Right atrium auricular region (tissue), 2 donors: ENCODE measurements at regions not wholly inside any gene's neighbourhood (a gene's known extent, or its start where the extent isn't known, plus 50 kb on each side); places are given as distances from the start of the nearest gene placed in this dataset.

Source experiments
- DNase-seq: peaks from one replicate; pipeline ENCODE4 v3.0.0-alpha.2; 2019; ENCODE audit warnings: low spot score
- H3K27ac ChIP-seq, 2 donors: fragments of 200-600 bp; sonication (generic); 1 replicate in 1 of 2; 2 replicates in 1 of 2; pipeline ENCODE4 v1.5.1; 2016 to 2019
- H3K27me3 ChIP-seq, 2 donors: fragments of 200-600 bp; sonication (generic); one replicate each; pipeline versions ENCODE4 v1.5.1 to v1.6.0; 2017 to 2019
- H3K36me3 ChIP-seq: fragments of 200-600 bp; sonication (generic); one replicate; pipeline ENCODE4 v1.5.1; 2016
- H3K4me1 ChIP-seq, 2 donors: fragments of 200-600 bp; sonication (generic); one replicate each; pipeline versions ENCODE4 v1.5.1 to v1.6.0; 2017 to 2019
- H3K4me3 ChIP-seq, 2 donors: fragments of 200-600 bp; sonication (generic); 1 replicate in 1 of 2; 2 replicates in 1 of 2; pipeline ENCODE4 v1.5.1; 2017 to 2019; ENCODE audit warnings: mild to moderate bottlenecking in 1 of 2, moderate library complexity in 1 of 2
- H3K9me3 ChIP-seq, 2 donors: fragments of 200-600 bp; sonication (generic); one replicate each; pipeline ENCODE4 v1.5.1; 2019
- CTCF ChIP-seq, 2 donors: fragments of 200-600 bp; sonication (generic); IDR thresholded peaks; one replicate each; pipeline ENCODE4 v1.5.1; 2019; ENCODE audit warnings: antibody characterized with exemption in 2 of 2

GRCh38 chr6:91020744-91021143 is 433.9 kb upstream of the MAP3K7 start:
- Histone ChIP-seq H3K4me3 (no peak overlapping the region), H3K9me3 (no peaks in the 10 kb centered on the region), H3K27ac (no peak overlapping the region), H3K36me3 (no peaks in the 10 kb centered on the region), H3K4me1 (no peaks in the 10 kb centered on the region), H3K27me3 (no peaks in the 10 kb centered on the region)
- TF ChIP-seq CTCF (IDR thresholded peaks at IDR 0.05) = no peak
- no peak for DNase-seq

- no peaks in the 10 kb centered on the region for H3K27me3 ChIP-seq
- H3K27ac ChIP-seq = no peak overlapping the region
- no peak overlapping the region for H3K4me3 ChIP-seq
- DNase-seq = no peak
- no peaks in the 10 kb centered on the region for H3K9me3 ChIP-seq
- no peak for TF ChIP-seq CTCF (IDR thresholded peaks at IDR 0.05)
- no peaks in the 10 kb centered on the region for H3K36me3 ChIP-seq
- no peaks in the 10 kb centered on the region for H3K4me1 ChIP-seq
Observed at GRCh38 chr6:91018586-91018985, 431.7 kb upstream of the MAP3K7 start.

- DNase-seq = no peak
- no peaks in the 10 kb centered on the region for H3K4me1 ChIP-seq
- H3K27ac ChIP-seq = no peak overlapping the region
- TF ChIP-seq CTCF (IDR thresholded peaks at IDR 0.05) = no peak
- no peak overlapping the region for H3K4me3 ChIP-seq
- no peaks in the 10 kb centered on the region for H3K27me3 ChIP-seq
- H3K9me3 ChIP-seq = no peaks in the 10 kb centered on the region
- H3K36me3 ChIP-seq = no peaks in the 10 kb centered on the region
Observed at GRCh38 chr6:91013511-91013910, 426.6 kb upstream of the MAP3K7 start.

- no peaks in the 10 kb centered on the region for H3K4me1 ChIP-seq
- no peak for TF ChIP-seq CTCF (IDR thresholded peaks at IDR 0.05)
- no peaks in the 10 kb centered on the region for H3K36me3 ChIP-seq
- H3K27ac ChIP-seq = no peak overlapping the region
- H3K27me3 ChIP-seq = no peaks in the 10 kb centered on the region
- no peaks in the 10 kb centered on the region for H3K9me3 ChIP-seq
- no peak for DNase-seq
- no peak overlapping the region for H3K4me3 ChIP-seq
Observed at GRCh38 chr6:90997076-90997475, 410.2 kb upstream of the MAP3K7 start.

GRCh38 chr6:90993770-90994169 is 406.9 kb upstream of the MAP3K7 start:
- no peaks in the 10 kb centered on the region for H3K9me3 ChIP-seq
- no peaks in the 10 kb centered on the region for H3K4me1 ChIP-seq
- no peak overlapping the region for H3K27ac ChIP-seq
- DNase-seq = no peak
- no peak overlapping the region for H3K4me3 ChIP-seq
- no peaks in the 10 kb centered on the region for H3K36me3 ChIP-seq
- no peaks in the 10 kb centered on the region for H3K27me3 ChIP-seq
- TF ChIP-seq CTCF (IDR thresholded peaks at IDR 0.05) = no peak

- H3K36me3 ChIP-seq = no peaks in the 10 kb centered on the region
- no peak overlapping the region for H3K27ac ChIP-seq
- no peak for TF ChIP-seq CTCF (IDR thresholded peaks at IDR 0.05)
Observed at GRCh38 chr6:90989763-90990162, 402.9 kb upstream of the MAP3K7 start.

More at GRCh38 chr6:90989763-90990162, 402.9 kb upstream of the MAP3K7 start:
- H3K4me3 ChIP-seq = no peak overlapping the region
- no peak for DNase-seq
- no peaks in the 10 kb centered on the region for H3K27me3 ChIP-seq
- H3K9me3 ChIP-seq = no peaks in the 10 kb centered on the region
- no peaks in the 10 kb centered on the region for H3K4me1 ChIP-seq
